Neuronal stem cell (in vitro differentiated cells): ENCODE measurements at regions not wholly inside any gene's neighbourhood (a gene's known extent, or its start where the extent isn't known, plus 50 kb on each side); places are given as distances from the start of the nearest gene placed in this dataset.
A peak's percentile ranks its signal among the peaks of the same experiment; 100 is the strongest.

Experiments
- DNase-seq: peaks from one replicate; pipeline ENCODE4 v3.0.0-alpha.2; 2013; ENCODE audit warnings: low spot score
- H2AFZ ChIP-seq: one replicate; pipeline ENCODE4 v1.6.1; 2013; ENCODE audit warnings: mild to moderate bottlenecking, low read length, inconsistent platforms
- H2AK5ac ChIP-seq: 2 replicates; pipeline ENCODE4 v1.6.1; 2013; ENCODE audit warnings: low read depth, mild to moderate bottlenecking, inconsistent platforms, low read length, moderate library complexity, mixed read lengths
- H2BK120ac ChIP-seq: 2 replicates; pipeline ENCODE4 v1.6.1; 2013; ENCODE audit warnings: low read depth, mild to moderate bottlenecking, inconsistent platforms, low read length, moderate library complexity, mixed read lengths
- H2BK12ac ChIP-seq: one replicate; pipeline ENCODE4 v1.6.1; 2013; ENCODE audit warnings: low read length, inconsistent platforms
- H2BK15ac ChIP-seq: 2 replicates; pipeline ENCODE4 v1.6.1; 2013; ENCODE audit warnings: mild to moderate bottlenecking, low read length, inconsistent platforms, mixed read lengths
- H2BK5ac ChIP-seq: one replicate; pipeline ENCODE4 v1.6.1; 2013; ENCODE audit warnings: inconsistent platforms, mild to moderate bottlenecking, low read length, moderate library complexity
- H3K14ac ChIP-seq: one replicate; pipeline ENCODE4 v1.6.1; 2013; ENCODE audit warnings: low read length, inconsistent platforms
- H3K18ac ChIP-seq: 2 replicates; pipeline ENCODE4 v1.6.1; 2013; ENCODE audit warnings: low read length, inconsistent platforms
- H3K23ac ChIP-seq: 2 replicates; pipeline ENCODE4 v1.6.1; 2013; ENCODE audit warnings: low read depth, mild to moderate bottlenecking, mixed read lengths, low read length, inconsistent platforms; ENCODE audit not compliant: poor library complexity
- H3K27ac ChIP-seq: replicated peaks from 3 replicates; pipeline ENCODE4 v1.5.1; 2013; ENCODE audit warnings: low read length, inconsistent platforms
- H3K27me3 ChIP-seq, 3 experiments: 2 replicates each; pipeline ENCODE4 v1.6.1; 2013; ENCODE audit warnings: low read length in 3 of 3, mild to moderate bottlenecking in 2 of 3, inconsistent platforms in 1 of 3, low read depth in 1 of 3, mixed read lengths in 1 of 3, moderate library complexity in 1 of 3; ENCODE audit not compliant: control insufficient read depth in 3 of 3, insufficient read depth in 3 of 3
- H3K36me3 ChIP-seq, 2 donors: replicated peaks in 1 of 2; 2 replicates each; pipeline ENCODE4 v1.6.1; 2013; ENCODE audit warnings: low read length in 2 of 2; ENCODE audit not compliant: control insufficient read depth in 2 of 2, insufficient read depth in 2 of 2
- H3K4ac ChIP-seq: 2 replicates; pipeline ENCODE4 v1.6.1; 2013; ENCODE audit warnings: inconsistent platforms, mild to moderate bottlenecking, low read length, moderate library complexity
- H3K4me1 ChIP-seq, 2 donors: 1 replicate in 1 of 2; 2 replicates in 1 of 2; pipeline ENCODE4 v1.6.1; 2013; ENCODE audit warnings: low read length in 2 of 2, low read depth in 1 of 2; ENCODE audit not compliant: control insufficient read depth in 2 of 2, insufficient read depth in 1 of 2
- H3K4me2 ChIP-seq: one replicate; pipeline ENCODE4 v1.6.1; 2013; ENCODE audit warnings: mild to moderate bottlenecking, low read length, inconsistent platforms; ENCODE audit not compliant: insufficient read depth, poor library complexity, severe bottlenecking
- H3K4me3 ChIP-seq, 2 donors: 2 replicates each; pipeline ENCODE4 v1.5.1; 2013; ENCODE audit warnings: low read length in 2 of 2, mild to moderate bottlenecking in 2 of 2, inconsistent platforms in 1 of 2, moderate library complexity in 1 of 2
- H3K79me1 ChIP-seq: one replicate; pipeline ENCODE4 v1.6.1; 2013; ENCODE audit warnings: low read depth, mild to moderate bottlenecking, inconsistent platforms, low read length, moderate library complexity
- H3K9ac ChIP-seq: one replicate; pipeline ENCODE4 v1.6.1; 2013; ENCODE audit warnings: mild to moderate bottlenecking, low read depth, low read length, inconsistent platforms; ENCODE audit not compliant: poor library complexity
- H3K9me3 ChIP-seq, 2 donors: replicated peaks in 1 of 2; 2 replicates each; pipeline versions ENCODE3 to v1.6.1; 2013; ENCODE audit warnings: low read length in 2 of 2, mild to moderate bottlenecking in 2 of 2, inconsistent platforms in 1 of 2, low read depth in 1 of 2, mixed read lengths in 1 of 2, moderate library complexity in 1 of 2; ENCODE audit not compliant: control insufficient read depth in 2 of 2, insufficient read depth in 1 of 2
- H4K8ac ChIP-seq: one replicate; pipeline ENCODE4 v1.6.1; 2013; ENCODE audit warnings: low read depth, mild to moderate bottlenecking, inconsistent platforms, low read length, moderate library complexity
- H4K91ac ChIP-seq: one replicate; pipeline ENCODE4 v1.6.1; 2013; ENCODE audit warnings: low read length, low read depth, mild to moderate bottlenecking, inconsistent platforms; ENCODE audit not compliant: poor library complexity
- WGBS, 2 donors: extraction: QIAGEN DNeasy Blood & Tissue Kit; methylation state at CpG; one replicate each; pipeline ENCODE4 v1.1.7; 2013; ENCODE audit warnings: missing lambda C conversion rate in 2 of 2, mixed read lengths in 1 of 2; ENCODE audit not compliant: insufficient read length in 2 of 2, insufficient replicate concordance in 1 of 2; ENCODE audit errors: extremely low coverage in 2 of 2; 5-methylcytosine and 5-hydroxymethylcytosine counted together

- no peak overlapping the region for H2BK120ac ChIP-seq
- no peak overlapping the region for H2AK5ac ChIP-seq
- no peak overlapping the region for H3K4me2 ChIP-seq
These were observed 92.2 kb upstream of the ZNF536 start for GRCh38 chr19:30280018-30280417.

GRCh38 chr19:30281906-30282305, 90.3 kb upstream of the ZNF536 start:
- Histone ChIP-seq H2BK15ac (peak overlapping the region; percentile 24), H3K23ac (no peak overlapping the region), H4K91ac (no peak overlapping the region), H3K9ac (no peak overlapping the region), H3K14ac (no peak overlapping the region), H3K27ac (no peak overlapping the region), H3K36me3 (no peaks in the 10 kb centered on the region), H4K8ac (no peak overlapping the region), H3K4ac (no peak overlapping the region), H2BK12ac (no peak overlapping the region), H3K79me1 (no peaks in the 10 kb centered on the region), H3K27me3 (no peaks in the 10 kb centered on the region), H3K9me3 (no peaks in the 10 kb centered on the region), H2AFZ (no peak overlapping the region), H3K4me3 (no peak overlapping the region), H3K4me2 (no peak overlapping the region), H3K18ac (no peak overlapping the region), H3K4me1 (peaks cover 2 to 9% of the 10 kb centered on the region in 2 donors), H2AK5ac (no peak overlapping the region), H2BK5ac (peak overlapping the region; percentile 32), H2BK120ac (no peak overlapping the region)
- no peak for DNase-seq
- no CpG with 5 or more reads among the region's 7 CpGs for WGBS, 2 donors

More at GRCh38 chr19:30280018-30280417, 92.2 kb upstream of the ZNF536 start:
- no peak overlapping the region for H2BK12ac ChIP-seq
- no peaks in the 10 kb centered on the region for H3K36me3 ChIP-seq
- H3K79me1 ChIP-seq = no peaks in the 10 kb centered on the region
- no peak overlapping the region for H3K23ac ChIP-seq
- no peak overlapping the region for H3K27ac ChIP-seq
- H3K4me1 ChIP-seq = peaks cover 2 to 19% of the 10 kb centered on the region in 2 donors
- H3K9ac ChIP-seq = no peak overlapping the region
- DNase-seq = no peak
- H4K8ac ChIP-seq = no peak overlapping the region
- H3K4me3 ChIP-seq = no peak overlapping the region
- H4K91ac ChIP-seq = no peak overlapping the region
- no peak overlapping the region for H3K4ac ChIP-seq
- H3K27me3 ChIP-seq = no peaks in the 10 kb centered on the region
- no peak overlapping the region for H2AFZ ChIP-seq
- H2BK5ac ChIP-seq = no peak overlapping the region
- H3K9me3 ChIP-seq = peaks cover 0 to 2% of the 10 kb centered on the region in 2 donors
- no peak overlapping the region for H3K14ac ChIP-seq
- H2BK15ac ChIP-seq = no peak overlapping the region
- H3K18ac ChIP-seq = no peak overlapping the region
- 95 to 100% methylated on average over 1 of the region's 6 CpGs for WGBS, 2 donors

- H2BK15ac ChIP-seq = no peak overlapping the region
- H4K91ac ChIP-seq = no peak overlapping the region
- no peak overlapping the region for H2AK5ac ChIP-seq
- no peak overlapping the region for H3K4me3 ChIP-seq
- H3K9ac ChIP-seq = no peak overlapping the region
- H3K36me3 ChIP-seq = no peaks in the 10 kb centered on the region
- peaks cover 0 to 2% of the 10 kb centered on the region in 2 donors for H3K4me1 ChIP-seq
- no peak overlapping the region for H2BK120ac ChIP-seq
- H3K23ac ChIP-seq = no peak overlapping the region
- no peak overlapping the region for H4K8ac ChIP-seq
- H3K27ac ChIP-seq = no peak overlapping the region
- H3K18ac ChIP-seq = no peak overlapping the region
- no peak overlapping the region for H3K4me2 ChIP-seq
- H3K79me1 ChIP-seq = no peaks in the 10 kb centered on the region
- H2AFZ ChIP-seq = no peak overlapping the region
- H3K4ac ChIP-seq = no peak overlapping the region
- no peak overlapping the region for H3K14ac ChIP-seq
- H2BK5ac ChIP-seq = no peak overlapping the region
- no peaks in the 10 kb centered on the region for H3K27me3 ChIP-seq
- H3K9me3 ChIP-seq = no peaks in the 10 kb centered on the region
- no peak for DNase-seq
- no peak overlapping the region for H2BK12ac ChIP-seq
- no CpG with 5 or more reads among the region's 2 CpGs for WGBS, 2 donors
These were observed 88.6 kb upstream of the ZNF536 start for GRCh38 chr19:30283556-30283955.

- no peak overlapping the region for H2AK5ac ChIP-seq
- no CpG with 5 or more reads among the region's 6 CpGs for WGBS, 2 donors
These were observed 88.0 kb upstream of the ZNF536 start for GRCh38 chr19:30284209-30284608.

More at GRCh38 chr19:30284209-30284608, 88.0 kb upstream of the ZNF536 start:
- Histone ChIP-seq H3K36me3 (no peaks in the 10 kb centered on the region), H3K18ac (no peak overlapping the region), H2AFZ (no peak overlapping the region), H2BK5ac (no peak overlapping the region), H3K4me3 (no peak overlapping the region), H3K9ac (no peak overlapping the region), H3K4ac (no peak overlapping the region), H4K8ac (no peak overlapping the region), H3K9me3 (no peaks in the 10 kb centered on the region), H2BK12ac (no peak overlapping the region), H3K14ac (no peak overlapping the region), H3K4me2 (no peak overlapping the region), H3K27ac (no peak overlapping the region), H2BK120ac (no peak overlapping the region), H3K27me3 (no peaks in the 10 kb centered on the region), H4K91ac (no peak overlapping the region), H2BK15ac (no peak overlapping the region), H3K79me1 (no peaks in the 10 kb centered on the region), H3K4me1 (peaks cover 0 to 2% of the 10 kb centered on the region in 2 donors), H3K23ac (no peak overlapping the region)
- no peak for DNase-seq
